PC-9 (cell line): ENCODE measurements at regions not wholly inside any gene's neighbourhood (a gene's known extent, or its start where the extent isn't known, plus 50 kb on each side); places are given as distances from the start of the nearest gene placed in this dataset.
"Not testable (repeated sequence)": the region's sequence is repeated elsewhere in the genome, so short reads cannot be mapped to it uniquely, and the experiment has no call there.

Experiments used
- BruUV-seq: library from RNA; stranded (reverse); fragments of 400-500 nt; replicated peaks from 2 replicates; lab custom pipeline; 2021; lab: Mats Ljungman, UMichigan
- CTCF ChIA-PET: fragments of 300-600 bp; sonication (Branson Sonifier 250); formaldehyde crosslinking; loops from one replicate; lab custom pipeline; 2022; ENCODE audit warnings: antibody characterized with exemption; lab: Charles Lee
- POLR2A ChIA-PET: fragments of 300-600 bp; sonication (Branson Sonifier 250); formaldehyde crosslinking; loops from one replicate; lab custom pipeline; 2022; ENCODE audit warnings: antibody characterized with exemption; ENCODE audit not compliant: unreplicated experiment; lab: Charles Lee
- DNase-seq, 2 experiments: peaks; one replicate each; pipeline versions ENCODE4 v3.0.0 to v3.0.0-alpha.2; 2015 to 2022; ENCODE audit warnings: mixed read lengths in 1 of 2
- H2AFZ ChIP-seq: fragments of 200-600 bp; sonication (generic); 2 replicates; pipeline ENCODE4 v1.8.1; 2017; ENCODE audit warnings: antibody characterized with exemption
- H3F3A ChIP-seq: fragments of 200-600 bp; sonication (generic); 2 replicates; pipeline ENCODE4 v1.8.1; 2017; ENCODE audit warnings: antibody characterized with exemption, mild to moderate bottlenecking, low read depth; ENCODE audit not compliant: insufficient read depth
- H3K27ac ChIP-seq: fragments of 200-600 bp; sonication (generic); 2 replicates; pipeline ENCODE4 v1.6.1; 2016; ENCODE audit warnings: mixed run types
- H3K27me3 ChIP-seq: fragments of 200-600 bp; sonication (generic); 2 replicates; pipeline ENCODE4 v1.6.1; 2016; ENCODE audit warnings: low read depth, mixed run types; ENCODE audit not compliant: insufficient read depth
- H3K36me3 ChIP-seq: fragments of 200-600 bp; sonication (generic); 2 replicates; pipeline ENCODE4 v1.6.1; 2016; ENCODE audit warnings: low read depth, mixed run types
- H3K4me1 ChIP-seq: fragments of 200-600 bp; sonication (generic); replicated peaks from 2 replicates; pipeline ENCODE4 v1.6.1; 2016; ENCODE audit warnings: mixed run types; ENCODE audit not compliant: insufficient read depth
- H3K4me2 ChIP-seq: fragments of 200-600 bp; sonication (generic); 2 replicates; pipeline ENCODE4 v1.6.1; 2017; ENCODE audit warnings: mixed run types
- H3K4me3 ChIP-seq: fragments of 200-600 bp; sonication (generic); 2 replicates; pipeline ENCODE4 v1.6.1; 2016; ENCODE audit warnings: mixed run types
- H3K79me2 ChIP-seq: fragments of 200-600 bp; sonication (generic); 2 replicates; pipeline ENCODE4 v1.6.1; 2017; ENCODE audit warnings: low read depth, mixed run types
- H3K9me2 ChIP-seq: fragments of 200-600 bp; sonication (generic); 2 replicates; pipeline ENCODE4 v1.8.1; 2017; ENCODE audit warnings: mild to moderate bottlenecking; ENCODE audit not compliant: insufficient read depth
- H3K9me3 ChIP-seq: fragments of 200-600 bp; sonication (generic); 2 replicates; pipeline ENCODE4 v1.8.1; 2016; ENCODE audit warnings: low read depth; ENCODE audit not compliant: insufficient read depth
- H4K20me1 ChIP-seq: fragments of 200-600 bp; sonication (generic); 2 replicates; pipeline ENCODE4 v1.8.1; 2017; ENCODE audit not compliant: insufficient read depth
- EZH2 ChIP-seq: fragments of 200-600 bp; sonication (generic); IDR thresholded peaks from 2 replicates; pipeline ENCODE4 v1.8.0; 2017; ENCODE audit warnings: antibody characterized with exemption, low read depth
- intact Hi-C: fragments of 100-400 bp; cut with micrococcal nuclease; formaldehyde crosslinking; loops from one replicate; pipeline ENCODE4 v1.10.0; 2022; ENCODE audit not compliant: unreplicated experiment
- TF ChIP-seq, protein P1 (sequence below): fragments of 200-600 bp; sonication (generic); conservative IDR thresholded peaks from 2 replicates; pipeline ENCODE4 v1.6.1; 2017; ENCODE audit warnings: mixed run types, antibody characterized with exemption, mild to moderate bottlenecking, moderate library complexity

DNA sequence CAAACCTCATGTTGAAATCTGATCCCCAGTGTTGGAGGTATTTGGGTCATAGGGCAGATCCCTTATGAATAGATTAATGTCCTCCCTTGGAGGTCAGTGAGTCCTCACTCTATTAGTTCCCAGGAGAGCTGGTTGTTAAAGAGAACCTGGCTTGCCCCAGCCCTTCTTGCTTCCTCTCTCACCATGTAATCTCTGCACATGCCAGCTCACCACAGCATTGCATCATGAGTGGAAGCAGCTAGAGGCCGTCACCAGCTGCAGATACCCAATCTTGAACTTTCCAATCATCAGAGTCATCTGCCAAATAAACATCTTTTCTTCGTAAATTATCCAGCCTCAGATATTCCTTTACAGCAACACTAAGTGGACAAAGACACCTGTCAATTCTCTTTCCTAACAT is 161.8 kb upstream of the IGF1 start:
- no peaks in the 10 kb centered on the region for H3K9me2 ChIP-seq
- H3K27ac ChIP-seq, result no peak overlapping the region
- peaks cover 31% of the 10 kb centered on the region for H3K4me1 ChIP-seq
- no TSS peak for BruUV-seq
- H3K36me3 ChIP-seq, result no peaks in the 10 kb centered on the region
- intact Hi-C loops, result no loop called here
- H2AFZ ChIP-seq, result no peak overlapping the region
- no peaks in the 10 kb centered on the region; the same call in 1 of the 2 replicates for H3K9me3 ChIP-seq
- no peaks in the 10 kb centered on the region for H3K79me2 ChIP-seq
- ChIA-PET POLR2A (no interaction called here), CTCF (interaction anchor here (0.6 kb wide), 1 partner anchor 73 kb away, joined by 17 read pairs; no protein-coding TSS in a partner anchor)
- TF ChIP-seq EZH2, result no peak
- TF ChIP-seq, protein P1, sequence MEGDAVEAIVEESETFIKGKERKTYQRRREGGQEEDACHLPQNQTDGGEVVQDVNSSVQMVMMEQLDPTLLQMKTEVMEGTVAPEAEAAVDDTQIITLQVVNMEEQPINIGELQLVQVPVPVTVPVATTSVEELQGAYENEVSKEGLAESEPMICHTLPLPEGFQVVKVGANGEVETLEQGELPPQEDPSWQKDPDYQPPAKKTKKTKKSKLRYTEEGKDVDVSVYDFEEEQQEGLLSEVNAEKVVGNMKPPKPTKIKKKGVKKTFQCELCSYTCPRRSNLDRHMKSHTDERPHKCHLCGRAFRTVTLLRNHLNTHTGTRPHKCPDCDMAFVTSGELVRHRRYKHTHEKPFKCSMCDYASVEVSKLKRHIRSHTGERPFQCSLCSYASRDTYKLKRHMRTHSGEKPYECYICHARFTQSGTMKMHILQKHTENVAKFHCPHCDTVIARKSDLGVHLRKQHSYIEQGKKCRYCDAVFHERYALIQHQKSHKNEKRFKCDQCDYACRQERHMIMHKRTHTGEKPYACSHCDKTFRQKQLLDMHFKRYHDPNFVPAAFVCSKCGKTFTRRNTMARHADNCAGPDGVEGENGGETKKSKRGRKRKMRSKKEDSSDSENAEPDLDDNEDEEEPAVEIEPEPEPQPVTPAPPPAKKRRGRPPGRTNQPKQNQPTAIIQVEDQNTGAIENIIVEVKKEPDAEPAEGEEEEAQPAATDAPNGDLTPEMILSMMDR, result no peak
- no peak overlapping the region for H3K4me3 ChIP-seq
- H4K20me1 ChIP-seq, result no peaks in the 10 kb centered on the region
- no peak for DNase-seq
- no peaks in the 10 kb centered on the region for H3K27me3 ChIP-seq
- 0 out of 2 replicates have a peak, but pooled peaks cover 4% of the 10 kb centered on the region for H3F3A ChIP-seq
- no peak overlapping the region for H3K4me2 ChIP-seq

DNA sequence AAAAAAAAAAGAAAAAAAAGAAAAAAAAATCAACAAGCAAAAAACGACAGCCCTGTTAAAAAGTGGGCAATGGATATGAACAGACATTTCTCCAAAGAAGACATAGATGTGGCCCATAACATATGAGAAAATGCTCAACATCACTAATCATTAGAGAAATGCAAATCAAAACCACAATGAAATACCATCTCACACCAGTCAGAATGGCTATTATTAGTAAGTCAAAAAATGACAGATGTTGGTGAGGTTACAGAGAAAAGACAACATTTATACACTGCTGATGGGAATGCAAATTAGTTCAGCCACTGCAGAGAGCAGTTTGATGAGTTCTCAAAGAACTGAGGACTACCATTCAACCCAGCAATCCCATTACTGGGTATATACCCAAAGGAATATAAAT is 160.3 kb upstream of the IGF1 start:
- H3K4me1 ChIP-seq, result peaks cover 31% of the 10 kb centered on the region
- H3K79me2 ChIP-seq, H3K27me3 ChIP-seq, intact Hi-C loops, H3F3A ChIP-seq, H3K4me2 ChIP-seq, BruUV-seq, H3K9me3 ChIP-seq, H3K27ac ChIP-seq, CTCF ChIA-PET, POLR2A ChIA-PET, H3K9me2 ChIP-seq, H2AFZ ChIP-seq, H3K36me3 ChIP-seq, DNase-seq, H4K20me1 ChIP-seq, H3K4me3 ChIP-seq: not testable (repeated sequence)

DNA sequence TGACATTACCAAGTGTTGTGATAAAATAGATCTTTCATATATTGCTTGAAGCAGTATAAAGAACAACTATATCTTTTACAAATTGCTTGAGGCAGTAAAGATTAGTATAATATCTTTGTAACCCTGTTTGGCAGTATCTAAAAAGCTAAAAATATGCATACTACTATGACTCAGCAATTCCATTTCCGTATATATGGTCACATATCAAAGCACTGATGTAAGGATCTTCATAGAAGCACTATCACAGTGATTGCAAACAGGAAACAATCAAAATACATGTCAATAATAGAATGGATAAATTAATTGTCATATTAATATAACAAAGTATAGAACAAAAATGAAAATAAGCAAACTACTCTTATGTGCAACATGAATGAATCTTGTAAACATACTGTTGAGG is 158.4 kb upstream of the IGF1 start:
- CTCF ChIA-PET, result no interaction called here
- Histone ChIP-seq H3K9me3 (no peaks in the 10 kb centered on the region; the same call in 1 of the 2 replicates), H3K4me3 (no peak overlapping the region), H3K27ac (peak overlapping the region; percentile 63), H3F3A (0 out of 2 replicates have a peak, but pooled peaks cover 4% of the 10 kb centered on the region), H3K4me1 (peaks cover 23% of the 10 kb centered on the region), H2AFZ (0 out of 2 replicates have a peak overlapping the region, but pooled peaks have one; percentile 40), H4K20me1 (no peaks in the 10 kb centered on the region), H3K4me2 (0 out of 2 replicates have a peak overlapping the region, but pooled peaks have one; percentile 14), H3K36me3 (no peaks in the 10 kb centered on the region), H3K79me2 (no peaks in the 10 kb centered on the region), H3K9me2 (no peaks in the 10 kb centered on the region), H3K27me3 (no peaks in the 10 kb centered on the region)
- no peak for TF ChIP-seq EZH2
- TF ChIP-seq, protein P1, result no peak
- intact Hi-C loops, result no loop called here
- BruUV-seq, result no TSS peak
- POLR2A ChIA-PET, result no interaction called here
- DNase-seq, result peak in 1 of 2 experiments; percentile 73
